PC-3 (cell line): ENCODE measurements at regions not wholly inside any gene's neighbourhood (a gene's known extent, or its start where the extent isn't known, plus 50 kb on each side); places are given as distances from the start of the nearest gene placed in this dataset.

ENCODE experiments used
- EZH2 ChIP-seq: fragments of 300-600 bp; sonication (generic); IDR thresholded peaks from one replicate; pipeline ENCODE4 v1.6.1; 2017; ENCODE audit warnings: antibody characterized with exemption, mild to moderate bottlenecking, low read length; ENCODE audit not compliant: unreplicated experiment
- EZH2phosphoT487 ChIP-seq: fragments of 300-600 bp; sonication (generic); IDR thresholded peaks from 2 replicates; pipeline ENCODE4 v1.6.1; 2018; ENCODE audit warnings: mild to moderate bottlenecking, antibody characterized with exemption, low read length, borderline replicate concordance
- TF ChIP-seq, protein P1 (sequence below): fragments of 300-600 bp; sonication (generic); conservative IDR thresholded peaks from 2 replicates; pipeline ENCODE4 v1.5.1; 2017; ENCODE audit warnings: antibody characterized with exemption, low read depth, mild to moderate bottlenecking, low read length

DNA sequence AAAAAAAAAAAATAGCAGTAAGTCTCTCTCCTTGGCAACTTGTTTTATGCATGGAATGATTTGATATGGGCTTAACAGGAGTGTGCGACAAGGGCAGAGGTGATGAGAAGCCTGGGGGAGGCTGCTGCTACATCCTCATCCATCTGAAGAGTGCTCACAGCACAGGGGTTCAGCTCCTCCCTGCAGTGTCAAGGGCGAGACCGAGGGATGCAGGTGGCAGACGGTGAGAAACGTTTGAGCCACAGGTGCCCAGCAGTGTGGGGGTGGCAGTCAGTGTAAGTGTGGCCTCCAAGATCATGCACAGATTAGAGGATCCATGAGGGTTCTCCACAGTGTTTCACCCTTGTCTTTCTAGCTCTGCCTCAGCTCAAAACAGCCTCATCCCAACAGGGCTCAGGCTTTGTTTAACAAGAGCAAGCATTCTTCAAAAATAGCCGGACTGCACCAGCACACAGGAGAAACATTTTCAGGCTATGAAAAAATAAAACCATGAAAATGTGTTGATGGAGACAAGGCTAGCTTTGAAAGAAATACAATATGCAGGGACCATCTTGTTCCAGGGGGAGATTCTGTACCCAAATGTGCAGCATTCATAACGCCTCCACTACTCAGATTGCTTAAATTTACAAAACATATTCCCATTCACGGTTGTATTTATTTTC, 324.5 kb upstream of the MYT1L start:
- TF ChIP-seq EZH2 = no peak
- TF ChIP-seq, protein P1, sequence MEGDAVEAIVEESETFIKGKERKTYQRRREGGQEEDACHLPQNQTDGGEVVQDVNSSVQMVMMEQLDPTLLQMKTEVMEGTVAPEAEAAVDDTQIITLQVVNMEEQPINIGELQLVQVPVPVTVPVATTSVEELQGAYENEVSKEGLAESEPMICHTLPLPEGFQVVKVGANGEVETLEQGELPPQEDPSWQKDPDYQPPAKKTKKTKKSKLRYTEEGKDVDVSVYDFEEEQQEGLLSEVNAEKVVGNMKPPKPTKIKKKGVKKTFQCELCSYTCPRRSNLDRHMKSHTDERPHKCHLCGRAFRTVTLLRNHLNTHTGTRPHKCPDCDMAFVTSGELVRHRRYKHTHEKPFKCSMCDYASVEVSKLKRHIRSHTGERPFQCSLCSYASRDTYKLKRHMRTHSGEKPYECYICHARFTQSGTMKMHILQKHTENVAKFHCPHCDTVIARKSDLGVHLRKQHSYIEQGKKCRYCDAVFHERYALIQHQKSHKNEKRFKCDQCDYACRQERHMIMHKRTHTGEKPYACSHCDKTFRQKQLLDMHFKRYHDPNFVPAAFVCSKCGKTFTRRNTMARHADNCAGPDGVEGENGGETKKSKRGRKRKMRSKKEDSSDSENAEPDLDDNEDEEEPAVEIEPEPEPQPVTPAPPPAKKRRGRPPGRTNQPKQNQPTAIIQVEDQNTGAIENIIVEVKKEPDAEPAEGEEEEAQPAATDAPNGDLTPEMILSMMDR = no peak
- no peak for TF ChIP-seq EZH2phosphoT487
